ENCODE measurements at regions not wholly inside any gene's neighbourhood (a gene's known extent, or its start where the extent isn't known, plus 50 kb on each side); places are given as distances from the start of the nearest gene placed in this dataset.

GRCh38 chr11:26026078-26026477, 305.9 kb upstream of the ANO3 start:
- TF ChIP-seq, protein P1, sequence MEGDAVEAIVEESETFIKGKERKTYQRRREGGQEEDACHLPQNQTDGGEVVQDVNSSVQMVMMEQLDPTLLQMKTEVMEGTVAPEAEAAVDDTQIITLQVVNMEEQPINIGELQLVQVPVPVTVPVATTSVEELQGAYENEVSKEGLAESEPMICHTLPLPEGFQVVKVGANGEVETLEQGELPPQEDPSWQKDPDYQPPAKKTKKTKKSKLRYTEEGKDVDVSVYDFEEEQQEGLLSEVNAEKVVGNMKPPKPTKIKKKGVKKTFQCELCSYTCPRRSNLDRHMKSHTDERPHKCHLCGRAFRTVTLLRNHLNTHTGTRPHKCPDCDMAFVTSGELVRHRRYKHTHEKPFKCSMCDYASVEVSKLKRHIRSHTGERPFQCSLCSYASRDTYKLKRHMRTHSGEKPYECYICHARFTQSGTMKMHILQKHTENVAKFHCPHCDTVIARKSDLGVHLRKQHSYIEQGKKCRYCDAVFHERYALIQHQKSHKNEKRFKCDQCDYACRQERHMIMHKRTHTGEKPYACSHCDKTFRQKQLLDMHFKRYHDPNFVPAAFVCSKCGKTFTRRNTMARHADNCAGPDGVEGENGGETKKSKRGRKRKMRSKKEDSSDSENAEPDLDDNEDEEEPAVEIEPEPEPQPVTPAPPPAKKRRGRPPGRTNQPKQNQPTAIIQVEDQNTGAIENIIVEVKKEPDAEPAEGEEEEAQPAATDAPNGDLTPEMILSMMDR (IDR thresholded peaks at IDR 0.05; ENCODE audit: low read depth, low read length) = no peak
- H3K4me3 ChIP-seq (replicated peaks in 1 of 2; ENCODE audit: low read depth in 2 of 2, low read length in 2 of 2) = no peak overlapping the region
- DNase-seq (ENCODE audit: low read depth in 2 of 2) = no peak

DNA sequence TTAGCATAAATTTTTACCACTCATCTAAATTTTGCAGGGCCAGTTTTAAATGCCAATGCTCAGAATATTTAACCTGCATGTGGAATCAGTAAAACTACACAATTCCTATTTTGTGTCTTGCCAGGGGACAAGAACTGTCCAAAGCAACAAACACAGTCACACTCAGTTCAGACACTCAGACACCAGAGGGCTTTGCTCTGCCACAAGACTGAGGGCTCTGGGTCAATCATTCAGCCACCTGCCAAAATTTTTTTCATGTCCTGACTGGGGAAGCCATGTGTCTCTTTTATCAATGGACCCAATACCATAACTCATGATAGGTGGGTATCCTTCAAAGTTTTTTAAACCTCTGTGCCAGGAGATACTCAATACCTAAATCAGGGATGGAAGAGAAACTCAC, 304.0 kb upstream of the ANO3 start:
- TF ChIP-seq, protein P1 (IDR thresholded peaks at IDR 0.05; ENCODE audit: low read depth, low read length) = no peak
- no peak for DNase-seq (ENCODE audit: low read depth in 2 of 2)

DNA sequence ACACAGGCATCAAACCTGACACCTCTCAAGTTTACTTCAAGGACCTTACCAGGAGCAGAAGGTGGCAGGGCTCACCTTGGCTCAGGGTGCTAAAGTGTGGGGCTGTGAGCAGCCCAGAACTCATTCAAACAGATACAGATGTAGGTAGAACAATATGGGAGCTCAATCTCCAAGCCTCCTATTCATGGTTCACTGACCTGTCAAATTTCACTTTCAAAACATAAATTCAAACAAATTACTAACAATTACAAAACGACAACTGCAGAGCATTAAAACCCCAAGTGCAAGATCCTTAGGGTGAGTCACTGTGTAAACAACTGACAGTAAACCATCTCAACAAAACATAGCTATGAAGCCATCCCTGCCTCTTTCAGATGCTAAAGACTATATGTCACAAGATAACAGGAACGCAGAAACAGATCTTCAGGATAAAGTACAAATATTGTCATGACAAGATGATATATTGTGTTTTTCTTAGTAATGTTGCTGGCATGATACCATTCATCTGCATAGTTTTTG, 303.5 kb upstream of the ANO3 start:
- H3K4me3 ChIP-seq (replicated peaks in 1 of 2; ENCODE audit: low read depth in 2 of 2, low read length in 2 of 2) = no peak overlapping the region
- TF ChIP-seq, protein P1 (IDR thresholded peaks at IDR 0.05; ENCODE audit: low read depth, low read length) = no peak
- DNase-seq (ENCODE audit: low read depth in 2 of 2) = peak; percentile 25 to 69

More for the DNA sequence above, 304.0 kb upstream of the ANO3 start:
- no peak overlapping the region for H3K4me3 ChIP-seq (replicated peaks in 1 of 2; ENCODE audit: low read depth in 2 of 2, low read length in 2 of 2)

- TF ChIP-seq, protein P1 (IDR thresholded peaks at IDR 0.05; ENCODE audit: low read depth, low read length) = no peak
- DNase-seq (ENCODE audit: low read depth in 2 of 2) = no peak
- H3K4me3 ChIP-seq (replicated peaks in 1 of 2; ENCODE audit: low read depth in 2 of 2, low read length in 2 of 2) = no peak overlapping the region
Measured at GRCh38 chr11:26030399-26030798, 301.5 kb upstream of the ANO3 start.

DNA sequence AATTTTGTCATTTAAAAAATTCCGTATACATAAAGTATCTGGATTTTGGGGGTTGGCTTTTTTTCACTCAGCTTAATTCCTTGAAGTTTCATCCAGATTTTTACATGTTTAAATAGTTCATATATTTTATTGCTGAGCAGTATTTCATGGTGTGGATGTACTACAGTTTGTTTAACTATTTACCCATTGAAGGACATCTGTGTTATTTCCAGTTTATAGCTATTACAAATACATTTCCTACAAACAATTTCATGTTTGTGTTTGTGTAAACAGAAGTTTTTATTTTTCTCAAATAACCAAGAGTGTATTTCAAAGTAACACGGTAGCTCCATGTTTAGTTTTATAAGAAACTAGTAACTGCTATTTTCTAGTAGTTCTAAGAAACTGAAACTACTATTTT, 299.7 kb upstream of the ANO3 start:
- no peak overlapping the region for H3K4me3 ChIP-seq (replicated peaks in 1 of 2; ENCODE audit: low read depth in 2 of 2, low read length in 2 of 2)
- no peak for DNase-seq (ENCODE audit: low read depth in 2 of 2)
- TF ChIP-seq, protein P1 (IDR thresholded peaks at IDR 0.05; ENCODE audit: low read depth, low read length) = no peak

- H3K4me3 ChIP-seq (replicated peaks in 1 of 2; ENCODE audit: low read depth in 2 of 2, low read length in 2 of 2) = no peak overlapping the region
- TF ChIP-seq, protein P1 (IDR thresholded peaks at IDR 0.05; ENCODE audit: low read depth, low read length) = no peak
- no peak for DNase-seq (ENCODE audit: low read depth in 2 of 2)
Measured at GRCh38 chr11:26035696-26036095, 296.2 kb upstream of the ANO3 start.

DNA sequence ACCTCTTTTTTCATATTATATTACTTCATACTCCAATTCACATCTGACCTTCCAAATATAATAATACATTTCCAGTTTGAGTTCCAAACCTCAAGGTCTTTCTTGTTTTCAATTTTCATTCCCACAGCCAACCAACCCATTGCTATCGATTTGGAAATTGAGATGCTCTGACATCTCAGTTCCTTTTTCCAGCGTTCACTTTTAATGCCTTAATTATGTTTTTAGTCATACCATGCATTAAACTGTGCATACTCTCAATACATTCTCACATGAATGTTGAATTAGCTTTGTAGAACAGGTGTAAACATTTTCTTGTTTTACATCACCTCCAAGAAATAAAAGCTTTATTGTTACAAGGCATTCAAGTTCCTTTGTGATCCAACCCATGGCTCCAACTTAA, 294.2 kb upstream of the ANO3 start:
- TF ChIP-seq, protein P1 (IDR thresholded peaks at IDR 0.05; ENCODE audit: low read depth, low read length) = no peak
- no peak overlapping the region for H3K4me3 ChIP-seq (replicated peaks in 1 of 2; ENCODE audit: low read depth in 2 of 2, low read length in 2 of 2)
- DNase-seq (ENCODE audit: low read depth in 2 of 2) = no peak
